Adrenal gland (tissue), 9 donors: ENCODE measurements at regions not wholly inside any gene's neighbourhood (a gene's known extent, or its start where the extent isn't known, plus 50 kb on each side); places are given as distances from the start of the nearest gene placed in this dataset.

Experiments used
- DNase-seq, 7 donors: peaks; one replicate each; pipeline ENCODE4 v3.0.0-alpha.2; 2019 to 2020
- H3K27ac ChIP-seq, 5 donors: fragments of 200-600 bp; sonication (generic) in 4 of 5; 1 replicate in 3 of 5; 2 replicates in 2 of 5; pipeline versions ENCODE4 v1.5.1 to v1.8.0; 2016 to 2020; ENCODE audit warnings: mild to moderate bottlenecking in 1 of 5
- H3K27me3 ChIP-seq: fragments of 200-600 bp; 2 replicates; pipeline ENCODE4 v1.8.0; 2021
- H3K36me3 ChIP-seq, 2 donors: fragments of 200-600 bp; replicated peaks in 1 of 2; 1 replicate in 1 of 2; 2 replicates in 1 of 2; pipeline versions ENCODE4 v1.5.1 to v1.8.0; 2018 to 2022
- H3K4me1 ChIP-seq, 2 donors: fragments of 200-600 bp; replicated peaks in 1 of 2; 1 replicate in 1 of 2; 2 replicates in 1 of 2; pipeline versions ENCODE4 v1.5.1 to v1.8.0; 2018 to 2021
- H3K4me3 ChIP-seq, 4 donors: fragments of 200-600 bp; sonication (generic) in 3 of 4; one replicate each; pipeline ENCODE4 v1.5.1; 2016 to 2018
- H3K9me3 ChIP-seq, 3 donors: fragments of 200-600 bp; sonication (generic) in 1 of 3; replicated peaks in 1 of 3; 1 replicate in 2 of 3; 2 replicates in 1 of 3; pipeline versions ENCODE4 v1.5.1 to v1.8.0; 2016 to 2021
- CTCF ChIP-seq, 6 experiments: fragments of 450-650 bp in 4 of 6; fragments of 200-600 bp in 2 of 6; sonication (generic) in 1 of 6; IDR thresholded peaks; 1 replicate in 5 of 6; 2 replicates in 1 of 6; pipeline versions ENCODE4 v1.5.1 to v1.8.0; 2016 to 2021; ENCODE audit warnings: antibody characterized with exemption in 6 of 6, mild to moderate bottlenecking in 2 of 6, moderate library complexity in 1 of 6
- POLR2A ChIP-seq, 2 donors: fragments of 450-650 bp; IDR thresholded peaks; one replicate each; pipeline ENCODE4 v1.6.1; 2017; ENCODE audit warnings: antibody characterized with exemption in 2 of 2, mild to moderate bottlenecking in 2 of 2, moderate library complexity in 1 of 2
- WGBS, 4 donors: extraction: QIAGEN DNeasy Blood & Tissue Kit in 2 of 4; methylation state at CpG; one replicate each; pipeline versions ENCODE4 v1.1.5 to v1.1.7; 2013 to 2017; 5-methylcytosine and 5-hydroxymethylcytosine counted together
- intact Hi-C, 2 donors: fragments of 100-400 bp; cut with DNase I; formaldehyde crosslinking; loops; one replicate each; pipeline versions ENCODE4 v1.14.1 to v1.15.0; 2022 to 2023
- donor health status: healthy with polysubstance abuse.
- donor health status: Bipolar disorder and iron deficiency.
- donor health status: DM: yes; HTN: yes; CAD: no.
- donor health status: DM: no; HTN: no; CAD: no.
- donor health status: DM: no; HTN: no; CAD: no.

GRCh38 chr16:5715155-5715554 is 617.6 kb upstream of the EEF2KMT start:
- Histone ChIP-seq H3K4me1 (no peaks in the 10 kb centered on the region), H3K9me3 (no peaks in the 10 kb centered on the region), H3K36me3 (no peaks in the 10 kb centered on the region), H3K27ac (no peak overlapping the region), H3K27me3 (no peaks in the 10 kb centered on the region), H3K4me3 (no peak overlapping the region)
- DNase-seq = no peak
- TF ChIP-seq CTCF (IDR thresholded peaks at IDR 0.05) (no peak), POLR2A (IDR thresholded peaks at IDR 0.05) (no peak)
- intact Hi-C loops = no loop called here
- 37 to 50% (median 42%) methylated on average over 2 of the region's 2 CpGs for WGBS, 4 donors

GRCh38 chr16:5709889-5710288 is 612.3 kb upstream of the EEF2KMT start:
- Histone ChIP-seq H3K9me3 (no peaks in the 10 kb centered on the region), H3K27ac (no peak overlapping the region), H3K27me3 (no peaks in the 10 kb centered on the region), H3K4me3 (no peak overlapping the region), H3K36me3 (no peaks in the 10 kb centered on the region), H3K4me1 (no peaks in the 10 kb centered on the region)
- intact Hi-C loops = no loop called here
- no peak for TF ChIP-seq POLR2A (IDR thresholded peaks at IDR 0.05)
- TF ChIP-seq CTCF (IDR thresholded peaks at IDR 0.05) = no peak
- WGBS, 4 donors = 54 to 58% (median 57%) methylated on average over 5 to 6 of the region's 6 CpGs
- no peak for DNase-seq

GRCh38 chr16:5706211-5706610 is 608.6 kb upstream of the EEF2KMT start:
- no peaks in the 10 kb centered on the region for H3K4me1 ChIP-seq
- WGBS, 4 donors = 53 to 61% (median 58%) methylated on average over 6 of the region's 6 CpGs
- no peaks in the 10 kb centered on the region for H3K9me3 ChIP-seq
- intact Hi-C loops = no loop called here
- TF ChIP-seq CTCF (IDR thresholded peaks at IDR 0.05) = no peak
- no peak for TF ChIP-seq POLR2A (IDR thresholded peaks at IDR 0.05)
- H3K4me3 ChIP-seq = no peak overlapping the region
- no peaks in the 10 kb centered on the region for H3K36me3 ChIP-seq
- H3K27me3 ChIP-seq = no peaks in the 10 kb centered on the region
- no peak for DNase-seq
- no peak overlapping the region for H3K27ac ChIP-seq

- H3K4me3 ChIP-seq = no peak overlapping the region
- intact Hi-C loops = no loop called here
- H3K27me3 ChIP-seq = no peaks in the 10 kb centered on the region
- no peaks in the 10 kb centered on the region for H3K36me3 ChIP-seq
- H3K27ac ChIP-seq = no peak overlapping the region
- DNase-seq = no peak
- TF ChIP-seq CTCF (IDR thresholded peaks at IDR 0.05) (no peak), POLR2A (IDR thresholded peaks at IDR 0.05) (no peak)
- H3K4me1 ChIP-seq = no peaks in the 10 kb centered on the region
- no peaks in the 10 kb centered on the region for H3K9me3 ChIP-seq
- WGBS, 4 donors = 30 to 41% (median 36%) methylated on average over 4 of the region's 4 CpGs
Observed at GRCh38 chr16:5704271-5704670, 606.7 kb upstream of the EEF2KMT start.
